ENCODE measurements at regions not wholly inside any gene's neighbourhood (a gene's known extent, or its start where the extent isn't known, plus 50 kb on each side); places are given as distances from the start of the nearest gene placed in this dataset.

- no peak overlapping the region for H3K27ac ChIP-seq
- 0 to 80% (median 41%) methylated on average over 1 of the region's 2 CpGs; no CpG with 5 or more reads in 6 of the 10 experiments for WGBS, 10 experiments
- no peaks in the 10 kb centered on the region for H3K4me1 ChIP-seq (replicated peaks in 1 of 2)
- in situ Hi-C loops (cut with MboI; ENCODE audit: low pct_unique_long_range_greater_than_20kb in 2 of 9, low sequenced_read_pairs in 9 of 9, unreplicated experiment in 9 of 9), result no loop called here
- no peak for ATAC-seq (replicated peaks in 6 of 8)
- no peak overlapping the region for H3K4me3 ChIP-seq
These were observed 448.8 kb upstream of the BTBD3 start for GRCh38 chr20:11468880-11469279.

- Histone ChIP-seq H3K27ac (no peak overlapping the region), H3K4me1 (replicated peaks in 1 of 2) (no peaks in the 10 kb centered on the region), H3K4me3 (no peak overlapping the region)
- 0 to 100% (median 25%) methylated on average over 1 of the region's 1 CpG; no CpG with 5 or more reads in 7 of the 10 experiments for WGBS, 10 experiments
- in situ Hi-C loops (cut with MboI; ENCODE audit: low pct_unique_long_range_greater_than_20kb in 2 of 9, low sequenced_read_pairs in 9 of 9, unreplicated experiment in 9 of 9), result no loop called here
- ATAC-seq (replicated peaks in 6 of 8), result peak in 1 of 8 experiments; percentile 21
These were observed 447.8 kb upstream of the BTBD3 start for GRCh38 chr20:11469795-11470435.

- in situ Hi-C loops (cut with MboI; ENCODE audit: low pct_unique_long_range_greater_than_20kb in 2 of 9, low sequenced_read_pairs in 9 of 9, unreplicated experiment in 9 of 9), result no loop called here
- no peak overlapping the region for H3K27ac ChIP-seq
- H3K4me3 ChIP-seq, result no peak overlapping the region
- no peaks in the 10 kb centered on the region for H3K4me1 ChIP-seq (replicated peaks in 1 of 2)
- peak in 4 of 8 experiments; percentile 45 to 99 (median 80) for ATAC-seq (replicated peaks in 6 of 8)
These were observed 443.7 kb upstream of the BTBD3 start for GRCh38 chr20:11473983-11474382.

GRCh38 chr20:11483697-11484096 lies 434.0 kb upstream of the BTBD3 start:
- 56 to 100% (median 100%) methylated on average over 1 of the region's 1 CpG for WGBS, 10 experiments
- in situ Hi-C loops (cut with MboI; ENCODE audit: low pct_unique_long_range_greater_than_20kb in 2 of 9, low sequenced_read_pairs in 9 of 9, unreplicated experiment in 9 of 9), result no loop called here
- Histone ChIP-seq H3K4me3 (no peak overlapping the region), H3K27ac (no peak overlapping the region), H3K4me1 (replicated peaks in 1 of 2) (no peaks in the 10 kb centered on the region)
- no peak for ATAC-seq (replicated peaks in 6 of 8)

GRCh38 chr20:11484479-11484878 lies 433.2 kb upstream of the BTBD3 start:
- Histone ChIP-seq H3K4me1 (replicated peaks in 1 of 2) (no peaks in the 10 kb centered on the region), H3K27ac (no peak overlapping the region), H3K4me3 (no peak overlapping the region)
- WGBS, 10 experiments, result 0 to 100% (median 86%) methylated on average over 1 of the region's 1 CpG; no CpG with 5 or more reads in 3 of the 10 experiments
- no peak for ATAC-seq (replicated peaks in 6 of 8)
- in situ Hi-C loops (cut with MboI; ENCODE audit: low pct_unique_long_range_greater_than_20kb in 2 of 9, low sequenced_read_pairs in 9 of 9, unreplicated experiment in 9 of 9), result no loop called here

GRCh38 chr20:11492386-11492785 lies 425.3 kb upstream of the BTBD3 start:
- in situ Hi-C loops (cut with MboI; ENCODE audit: low pct_unique_long_range_greater_than_20kb in 2 of 9, low sequenced_read_pairs in 9 of 9, unreplicated experiment in 9 of 9), result no loop called here
- Histone ChIP-seq H3K4me3 (no peak overlapping the region), H3K27ac (no peak overlapping the region), H3K4me1 (replicated peaks in 1 of 2) (no peaks in the 10 kb centered on the region)
- ATAC-seq (replicated peaks in 6 of 8), result no peak

GRCh38 chr20:11492846-11493245 lies 424.8 kb upstream of the BTBD3 start:
- no peaks in the 10 kb centered on the region for H3K4me1 ChIP-seq (replicated peaks in 1 of 2)
- no peak for ATAC-seq (replicated peaks in 6 of 8)
- H3K27ac ChIP-seq, result no peak overlapping the region
- no peak overlapping the region for H3K4me3 ChIP-seq
- in situ Hi-C loops (cut with MboI; ENCODE audit: low pct_unique_long_range_greater_than_20kb in 2 of 9, low sequenced_read_pairs in 9 of 9, unreplicated experiment in 9 of 9), result no loop called here

GRCh38 chr20:11496380-11496779 lies 421.3 kb upstream of the BTBD3 start:
- Histone ChIP-seq H3K27ac (no peak overlapping the region), H3K4me3 (no peak overlapping the region), H3K4me1 (replicated peaks in 1 of 2) (no peaks in the 10 kb centered on the region)
- WGBS, 10 experiments, result 0 to 100% (median 63%) methylated on average over 1 to 2 of the region's 2 CpGs; no CpG with 5 or more reads in 4 of the 10 experiments
- ATAC-seq (replicated peaks in 6 of 8), result peak in 3 of 8 experiments; percentile 38 to 84 (median 45)
- in situ Hi-C loops (cut with MboI; ENCODE audit: low pct_unique_long_range_greater_than_20kb in 2 of 9, low sequenced_read_pairs in 9 of 9, unreplicated experiment in 9 of 9), result no loop called here

GRCh38 chr20:11497545-11497944 lies 420.1 kb upstream of the BTBD3 start:
- no peak overlapping the region for H3K27ac ChIP-seq
- no peaks in the 10 kb centered on the region for H3K4me1 ChIP-seq (replicated peaks in 1 of 2)
- in situ Hi-C loops (cut with MboI; ENCODE audit: low pct_unique_long_range_greater_than_20kb in 2 of 9, low sequenced_read_pairs in 9 of 9, unreplicated experiment in 9 of 9), result no loop called here
- 0 to 100% (median 71%) methylated on average over 1 of the region's 1 CpG; no CpG with 5 or more reads in 1 of the 10 experiments for WGBS, 10 experiments
- no peak overlapping the region for H3K4me3 ChIP-seq
- no peak for ATAC-seq (replicated peaks in 6 of 8)

- H3K27ac ChIP-seq, result no peak overlapping the region
- no peak overlapping the region for H3K4me3 ChIP-seq
- WGBS, 10 experiments, result 60 to 100% (median 90%) methylated on average over 1 to 5 of the region's 6 CpGs; no CpG with 5 or more reads in 1 of the 10 experiments
- ATAC-seq (replicated peaks in 6 of 8), result no peak
- no peaks in the 10 kb centered on the region for H3K4me1 ChIP-seq (replicated peaks in 1 of 2)
- in situ Hi-C loops (cut with MboI; ENCODE audit: low pct_unique_long_range_greater_than_20kb in 2 of 9, low sequenced_read_pairs in 9 of 9, unreplicated experiment in 9 of 9), result no loop called here
These were observed 418.5 kb upstream of the BTBD3 start for GRCh38 chr20:11499101-11499634.

GRCh38 chr20:11502061-11502460 lies 415.6 kb upstream of the BTBD3 start:
- WGBS, 10 experiments, result 11 to 100% (median 100%) methylated on average over 1 of the region's 1 CpG; no CpG with 5 or more reads in 4 of the 10 experiments
- H3K4me3 ChIP-seq, result no peak overlapping the region
- no peak for ATAC-seq (replicated peaks in 6 of 8)
- no peaks in the 10 kb centered on the region for H3K4me1 ChIP-seq (replicated peaks in 1 of 2)
- in situ Hi-C loops (cut with MboI; ENCODE audit: low pct_unique_long_range_greater_than_20kb in 2 of 9, low sequenced_read_pairs in 9 of 9, unreplicated experiment in 9 of 9), result no loop called here
- H3K27ac ChIP-seq, result no peak overlapping the region

GRCh38 chr20:11502671-11503070 lies 415.0 kb upstream of the BTBD3 start:
- Histone ChIP-seq H3K4me1 (replicated peaks in 1 of 2) (no peaks in the 10 kb centered on the region), H3K4me3 (no peak overlapping the region), H3K27ac (no peak overlapping the region)
- no peak for ATAC-seq (replicated peaks in 6 of 8)
- in situ Hi-C loops (cut with MboI; ENCODE audit: low pct_unique_long_range_greater_than_20kb in 2 of 9, low sequenced_read_pairs in 9 of 9, unreplicated experiment in 9 of 9), result no loop called here

GRCh38 chr20:11509776-11510175 lies 407.9 kb upstream of the BTBD3 start:
- in situ Hi-C loops (cut with MboI; ENCODE audit: low pct_unique_long_range_greater_than_20kb in 2 of 9, low sequenced_read_pairs in 9 of 9, unreplicated experiment in 9 of 9), result no loop called here
- Histone ChIP-seq H3K4me1 (replicated peaks in 1 of 2) (no peaks in the 10 kb centered on the region), H3K27ac (no peak overlapping the region), H3K4me3 (no peak overlapping the region)
- ATAC-seq (replicated peaks in 6 of 8), result no peak

- in situ Hi-C loops (cut with MboI; ENCODE audit: low pct_unique_long_range_greater_than_20kb in 2 of 9, low sequenced_read_pairs in 9 of 9, unreplicated experiment in 9 of 9), result no loop called here
- Histone ChIP-seq H3K4me3 (no peak overlapping the region), H3K4me1 (replicated peaks in 1 of 2) (no peaks in the 10 kb centered on the region), H3K27ac (no peak overlapping the region)
- 35 to 79% (median 62%) methylated on average over 2 to 5 of the region's 5 CpGs for WGBS, 10 experiments
- peak in 2 of 8 experiments; percentile 21 to 82 for ATAC-seq (replicated peaks in 6 of 8)
These were observed 405.9 kb upstream of the BTBD3 start for GRCh38 chr20:11511821-11512220.

Data from motor neuron (in vitro differentiated cells).